GM21576 (cell line): ENCODE measurements at regions not wholly inside any gene's neighbourhood (a gene's known extent, or its start where the extent isn't known, plus 50 kb on each side); places are given as distances from the start of the nearest gene placed in this dataset.
A peak's percentile ranks its signal among the peaks of the same experiment; 100 is the strongest.
"Not testable (repeated sequence)": the region's sequence is repeated elsewhere in the genome, so short reads cannot be mapped to it uniquely, and the experiment has no call there.

Source experiments
- ATAC-seq: cut with Tn5 transposase; IDR thresholded peaks from one replicate; pipeline ENCODE4 v1.9.1; 2021; ENCODE audit warnings: mild to moderate bottlenecking, moderate library complexity; ENCODE audit not compliant: unreplicated experiment

DNA sequence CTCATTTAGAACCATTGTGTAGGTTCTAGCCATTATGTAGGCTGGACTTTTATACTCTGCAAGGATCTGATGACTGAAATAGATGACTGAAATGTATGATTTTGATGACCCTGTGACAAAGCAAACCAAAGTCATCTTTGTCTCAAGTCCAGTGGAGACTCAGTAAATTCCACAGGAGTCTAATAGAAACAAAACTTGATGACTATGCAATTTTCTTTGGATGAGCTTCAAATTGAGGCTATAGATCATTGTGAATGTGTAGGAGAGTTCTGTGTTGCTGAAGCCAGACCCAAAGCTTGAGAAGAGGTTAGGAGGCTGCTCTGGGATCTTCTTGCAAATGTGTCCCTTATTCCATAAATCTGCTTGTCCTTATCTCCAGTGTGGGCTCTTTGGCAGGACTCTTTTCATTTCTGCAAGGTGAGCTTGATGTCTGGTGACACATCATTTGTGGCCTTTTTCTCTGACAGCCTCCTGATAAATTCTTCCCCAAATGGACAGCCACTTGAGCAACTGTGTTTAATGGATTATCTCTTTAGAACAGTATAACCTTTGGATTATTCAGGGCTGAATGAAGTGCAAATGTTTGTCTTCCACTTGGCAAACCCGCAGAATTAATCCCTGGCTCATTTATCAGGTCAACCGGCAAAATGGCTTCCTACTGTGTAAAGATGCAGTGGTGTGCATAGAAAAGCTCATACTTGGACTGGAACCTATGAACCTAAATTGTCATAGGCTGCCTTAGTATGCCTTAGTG, 235.1 kb upstream of the ANKH start:
- no peak for ATAC-seq

DNA sequence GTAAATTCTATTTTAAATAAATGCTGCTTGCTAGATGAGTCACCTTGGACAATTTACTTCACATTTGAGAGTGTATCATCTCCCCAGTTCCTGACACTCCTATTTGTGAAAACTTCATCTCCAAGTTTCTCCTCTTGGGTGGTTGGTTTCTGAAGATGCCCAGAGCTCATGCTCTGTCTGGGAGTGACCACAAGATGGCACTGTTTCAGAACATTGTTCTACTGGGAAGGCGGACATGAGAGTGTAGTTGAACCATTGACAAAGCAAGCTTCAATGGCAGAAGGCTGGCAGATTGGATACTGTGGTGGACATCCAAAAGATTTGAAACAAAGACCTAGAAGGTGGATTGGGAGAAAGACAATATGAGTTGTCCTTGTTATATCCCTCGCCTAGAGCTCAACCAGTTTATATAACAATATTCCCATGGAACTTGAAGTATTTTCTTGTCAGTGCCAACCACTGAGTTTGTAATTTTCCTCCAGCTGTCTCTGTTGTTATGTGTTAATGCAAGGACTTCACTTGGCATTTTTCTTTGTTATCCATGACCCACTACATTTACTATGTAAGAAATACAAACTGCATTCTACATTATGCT, 234.3 kb upstream of the ANKH start:
- ATAC-seq: peak; percentile 92

DNA sequence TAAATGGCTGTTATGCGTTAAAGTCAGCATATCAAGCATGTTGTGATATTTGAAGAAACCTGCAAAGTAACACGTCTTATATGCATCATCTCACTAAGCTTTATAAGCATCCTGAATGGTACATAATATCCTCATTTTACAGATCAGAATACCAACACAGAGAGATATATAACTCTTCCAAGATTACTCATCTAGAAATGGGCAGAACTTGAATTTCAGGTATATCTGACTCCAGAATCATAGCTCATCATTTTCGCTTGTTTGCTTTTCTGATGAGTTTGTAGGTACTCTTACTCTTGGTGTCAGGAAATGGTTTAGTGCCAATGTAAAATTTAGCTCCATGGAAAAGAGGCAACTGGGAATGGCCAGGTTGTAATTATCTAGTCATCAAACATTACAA, 232.3 kb upstream of the ANKH start:
- no peak for ATAC-seq

DNA sequence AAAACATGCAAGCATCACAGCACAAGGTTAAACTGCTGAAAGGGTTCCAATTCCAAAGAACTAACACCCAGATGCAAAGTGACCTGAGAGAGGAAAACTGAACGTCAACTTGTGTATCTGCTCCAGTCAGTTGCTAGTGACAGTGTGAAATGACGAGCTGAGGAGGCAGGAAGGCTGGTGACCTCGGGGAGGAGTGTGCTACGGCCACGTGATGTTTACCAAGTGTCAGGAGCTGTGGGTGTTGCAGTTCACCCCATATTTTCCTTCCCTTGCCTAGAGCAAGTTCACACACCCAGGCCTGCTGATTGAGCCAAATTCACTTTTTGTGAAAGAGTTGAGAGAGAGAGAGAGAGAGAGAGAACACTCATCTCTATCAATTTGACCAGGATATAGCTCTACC, 231.6 kb upstream of the ANKH start:
- no peak for ATAC-seq

DNA sequence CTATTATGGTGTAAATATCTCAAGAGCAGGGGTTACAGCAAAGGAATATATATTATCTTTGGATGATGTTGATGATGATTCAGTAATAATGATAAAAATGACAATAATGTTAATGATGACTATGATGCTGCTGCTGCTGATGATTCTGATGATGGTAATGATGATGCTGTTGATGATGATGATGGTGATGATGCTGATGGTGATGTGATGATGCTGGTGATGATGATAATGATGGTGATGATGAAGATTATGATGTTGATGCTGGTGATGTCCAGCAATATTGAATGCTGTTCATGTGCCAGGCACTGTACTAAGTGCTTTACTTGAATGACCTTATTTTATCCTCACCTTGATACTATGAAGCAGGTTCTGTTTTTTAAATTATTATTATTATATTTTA, 226.0 kb upstream of the ANKH start:
- ATAC-seq: no peak

DNA sequence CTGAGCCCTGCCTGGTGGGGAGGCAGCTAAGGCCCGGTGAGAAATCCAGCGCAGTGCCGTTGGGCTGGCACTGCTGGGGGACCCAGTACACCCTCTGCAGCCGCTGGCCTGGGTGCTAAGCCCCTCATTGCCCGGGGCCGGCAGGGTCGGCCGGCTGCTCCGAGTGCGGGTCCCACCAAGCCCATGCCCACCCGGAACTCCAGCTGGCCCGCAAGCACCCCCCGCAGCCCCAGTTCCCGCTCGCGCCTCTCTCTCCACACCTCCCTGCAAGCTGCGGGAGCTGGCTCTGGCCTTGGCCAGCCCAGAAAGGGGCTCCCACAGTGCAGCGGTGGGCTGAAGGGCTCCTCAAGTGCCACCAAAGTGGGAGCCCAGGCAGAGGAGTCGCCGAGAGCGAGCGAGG, 225.1 kb upstream of the ANKH start:
- ATAC-seq: not testable (repeated sequence)

DNA sequence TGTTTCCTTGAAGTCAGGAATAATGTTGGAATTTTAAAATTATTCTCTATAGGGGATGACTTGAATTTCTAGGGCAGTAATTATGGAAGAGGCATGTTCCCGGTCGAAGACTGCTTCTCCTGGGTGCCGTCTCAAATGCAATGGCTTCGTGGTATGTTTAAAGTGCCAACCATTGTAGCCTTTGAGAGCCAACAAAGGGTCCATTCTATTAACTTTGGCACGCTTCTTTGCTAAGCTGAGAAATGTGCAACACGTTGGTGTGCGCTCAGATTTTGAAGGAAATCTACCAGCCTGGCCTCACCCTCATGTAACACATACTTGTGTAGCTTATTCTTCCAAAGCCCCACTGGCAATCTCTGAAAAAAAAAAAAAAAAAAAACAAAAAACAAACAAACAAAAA, 221.2 kb upstream of the ANKH start:
- ATAC-seq: no peak

DNA sequence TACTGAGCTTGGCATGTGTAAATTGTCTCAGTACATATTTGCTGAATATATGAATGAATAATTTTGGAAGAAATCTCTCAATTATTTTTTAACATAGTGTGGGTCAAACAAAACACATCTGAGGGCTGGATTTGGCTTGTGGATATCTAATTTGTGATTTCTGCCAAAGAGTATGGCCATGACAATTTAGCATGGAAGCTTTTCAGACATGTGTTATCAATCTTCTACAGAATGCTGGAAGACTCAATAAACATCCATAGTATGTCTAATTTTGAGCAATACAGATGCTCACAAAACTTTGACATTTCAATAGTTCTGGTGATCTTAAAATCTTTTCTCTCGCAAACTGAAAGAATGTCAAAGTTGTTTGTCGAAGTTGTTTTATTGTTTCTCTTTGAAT, 214.1 kb upstream of the ANKH start:
- no peak for ATAC-seq

DNA sequence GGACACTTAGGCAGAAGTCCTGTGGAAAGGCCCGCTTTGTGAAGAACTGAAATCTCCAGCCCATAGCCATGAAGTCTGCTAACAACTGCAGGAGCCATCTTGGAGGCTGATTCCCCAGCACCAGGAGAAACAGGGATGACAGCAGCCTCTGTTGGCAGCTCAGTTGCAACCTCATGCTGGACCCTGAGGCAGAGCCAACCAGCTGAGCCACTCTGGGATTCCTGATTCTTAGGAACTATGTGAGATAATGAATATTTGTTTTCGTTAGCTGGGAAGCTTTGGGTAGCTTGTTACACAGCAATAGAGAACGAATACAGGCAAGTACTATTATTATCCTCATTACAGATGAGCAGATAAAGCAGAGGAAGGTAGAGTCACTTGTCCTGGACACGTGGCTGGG, 210.5 kb upstream of the ANKH start:
- ATAC-seq: no peak

DNA sequence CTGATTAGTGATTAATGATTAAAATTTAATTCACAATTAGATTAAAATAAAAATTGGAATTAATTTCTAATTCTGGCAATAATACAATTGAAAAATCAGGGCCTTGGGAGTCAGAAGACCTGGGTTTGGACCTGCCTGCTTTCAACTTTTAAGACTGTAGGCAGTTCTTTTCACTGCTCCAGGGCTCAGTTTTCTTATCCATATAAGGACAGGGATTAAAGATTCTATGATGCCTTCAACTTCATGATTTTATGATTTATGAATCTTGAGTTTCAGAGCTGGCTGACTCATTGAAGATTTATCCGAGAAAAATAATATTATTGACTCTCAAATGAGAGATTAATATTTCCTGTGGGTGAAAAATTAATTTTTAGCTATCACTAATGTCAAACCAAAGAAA, 208.6 kb upstream of the ANKH start:
- ATAC-seq: no peak

DNA sequence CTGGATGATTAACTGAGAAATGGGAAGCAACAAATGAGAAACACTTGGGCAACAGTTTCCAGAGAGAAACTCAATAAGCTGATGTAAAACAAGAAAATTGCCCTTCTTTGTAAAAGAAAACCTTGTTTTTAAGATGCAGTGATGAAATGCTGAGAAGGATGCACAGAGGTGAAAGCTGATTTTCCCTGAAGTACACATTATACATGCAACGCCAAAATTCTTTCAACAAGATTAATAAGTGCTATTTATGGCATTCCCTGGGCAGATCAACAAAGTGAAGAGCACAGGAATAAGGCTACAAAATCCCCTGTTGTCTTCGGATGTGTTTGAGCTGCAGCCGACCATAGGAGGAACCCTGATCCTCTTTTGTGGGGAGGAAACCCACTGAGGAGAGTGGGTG, 208.0 kb upstream of the ANKH start:
- no peak for ATAC-seq

DNA sequence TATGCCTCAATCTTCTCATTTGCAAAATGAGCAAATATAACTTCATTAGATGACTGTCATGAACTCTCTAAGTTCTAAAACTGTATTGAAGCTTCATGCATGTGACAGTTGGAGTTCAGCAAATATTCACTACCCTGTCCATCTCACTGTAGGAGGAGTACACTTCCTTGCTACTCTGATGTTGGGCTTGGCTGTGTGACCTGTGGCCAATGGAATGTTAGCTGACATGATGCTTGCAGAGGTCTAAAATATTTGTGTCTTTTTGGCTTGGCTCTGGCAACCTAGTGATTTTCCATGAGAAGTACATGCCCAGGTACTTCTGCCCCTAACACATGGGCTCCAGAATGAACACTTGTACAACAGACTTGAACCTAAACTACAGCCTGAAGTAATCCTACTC, 203.1 kb upstream of the ANKH start:
- ATAC-seq: no peak

DNA sequence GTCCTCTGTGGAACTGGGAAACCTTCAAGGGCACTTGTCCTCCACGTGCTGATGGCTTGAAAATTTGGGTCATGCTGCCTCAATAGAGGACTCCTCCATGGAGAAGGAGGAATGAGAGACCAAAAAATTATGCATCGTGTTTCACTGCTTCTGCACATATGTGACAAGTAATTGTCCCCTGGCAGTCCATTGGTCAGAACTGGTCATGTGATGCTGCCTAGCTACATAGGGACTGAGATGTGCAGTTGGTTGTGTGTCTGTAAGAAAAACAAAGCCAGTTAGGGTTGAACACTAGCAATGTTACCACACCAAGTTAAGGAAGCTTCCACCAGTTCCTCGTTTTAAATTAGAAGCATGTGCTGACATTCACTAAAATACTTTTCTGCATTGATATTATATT, 201.9 kb upstream of the ANKH start:
- ATAC-seq: no peak

DNA sequence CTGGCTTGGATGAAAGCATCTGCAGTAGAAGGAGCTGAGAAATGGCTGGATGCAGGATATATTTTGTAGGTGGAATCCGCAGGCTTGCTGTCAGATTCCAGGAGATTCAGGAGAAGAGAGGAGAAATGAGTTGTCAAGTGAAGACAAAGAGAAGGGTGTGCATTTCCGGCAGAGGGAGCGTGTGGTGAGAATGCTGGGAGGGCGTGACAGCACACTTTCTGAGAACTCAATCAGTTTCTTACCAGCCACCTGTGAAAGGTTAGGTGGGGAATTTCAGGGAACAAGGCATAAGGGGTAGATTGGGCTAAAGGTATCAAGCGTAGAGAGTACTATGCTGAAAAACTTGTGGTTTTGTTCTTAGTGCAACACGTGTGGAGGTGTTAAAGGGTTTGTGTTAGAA, 199.3 kb upstream of the ANKH start:
- ATAC-seq: no peak

DNA sequence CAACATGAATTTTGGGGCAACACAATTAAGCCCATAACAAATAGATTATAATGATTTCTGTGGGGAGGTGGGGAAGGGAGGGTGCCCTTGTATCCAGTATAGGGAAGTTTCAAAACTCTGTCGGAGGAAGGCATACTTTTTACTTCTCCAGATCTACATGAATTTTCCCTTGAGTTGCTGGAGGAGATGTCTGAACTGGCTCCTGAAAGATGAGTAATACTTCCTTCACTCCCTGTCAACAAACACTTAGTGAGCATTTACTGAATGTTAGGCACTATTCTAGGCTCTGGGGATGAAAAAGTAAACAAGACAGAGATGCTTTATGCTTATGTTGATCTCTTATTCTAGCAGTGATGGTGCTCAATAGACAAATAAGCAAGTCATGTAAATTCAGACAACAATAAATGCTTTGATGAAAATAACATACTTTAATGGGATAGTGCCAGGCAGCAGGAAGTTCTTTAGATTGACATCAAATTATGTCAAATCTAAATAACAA, 197.9 kb upstream of the ANKH start:
- ATAC-seq: no peak

DNA sequence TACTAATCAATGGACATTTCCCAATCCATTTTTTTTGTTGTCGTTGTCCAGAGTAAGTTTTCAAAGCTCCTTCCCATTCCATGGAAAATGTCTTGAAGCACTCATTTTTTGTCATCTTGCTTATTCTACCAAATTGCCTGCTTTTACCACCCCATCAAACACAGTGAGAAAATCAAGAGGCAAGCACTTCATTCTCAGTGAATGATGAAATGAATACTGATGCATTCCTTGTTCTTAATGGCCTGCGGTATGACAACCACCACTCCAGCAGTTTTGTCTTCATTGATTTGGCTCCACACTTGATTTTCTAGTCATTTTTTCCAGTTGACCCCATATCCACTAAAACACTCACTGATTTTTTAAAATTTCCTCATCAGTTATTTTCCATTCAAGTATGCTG, 193.5 kb upstream of the ANKH start:
- no peak for ATAC-seq

DNA sequence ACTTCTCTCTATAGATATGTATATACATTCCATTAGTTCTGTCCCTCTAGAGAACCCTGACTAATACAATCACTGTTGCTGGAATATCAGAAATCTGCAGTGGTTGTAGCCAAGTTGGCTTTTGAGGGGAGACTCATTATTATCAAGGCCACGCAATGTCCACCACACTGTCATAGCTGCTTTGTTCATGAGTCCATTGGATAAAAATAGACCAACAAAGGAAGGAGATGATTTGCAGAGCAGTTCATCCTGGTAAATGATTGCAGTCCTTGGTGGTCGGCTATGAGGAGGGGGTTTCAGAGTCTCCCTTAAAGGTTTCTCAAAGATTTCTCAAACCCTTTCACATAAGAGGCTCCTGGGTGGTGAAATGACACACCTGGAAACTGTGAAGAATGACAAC, 192.8 kb upstream of the ANKH start:
- ATAC-seq: no peak

DNA sequence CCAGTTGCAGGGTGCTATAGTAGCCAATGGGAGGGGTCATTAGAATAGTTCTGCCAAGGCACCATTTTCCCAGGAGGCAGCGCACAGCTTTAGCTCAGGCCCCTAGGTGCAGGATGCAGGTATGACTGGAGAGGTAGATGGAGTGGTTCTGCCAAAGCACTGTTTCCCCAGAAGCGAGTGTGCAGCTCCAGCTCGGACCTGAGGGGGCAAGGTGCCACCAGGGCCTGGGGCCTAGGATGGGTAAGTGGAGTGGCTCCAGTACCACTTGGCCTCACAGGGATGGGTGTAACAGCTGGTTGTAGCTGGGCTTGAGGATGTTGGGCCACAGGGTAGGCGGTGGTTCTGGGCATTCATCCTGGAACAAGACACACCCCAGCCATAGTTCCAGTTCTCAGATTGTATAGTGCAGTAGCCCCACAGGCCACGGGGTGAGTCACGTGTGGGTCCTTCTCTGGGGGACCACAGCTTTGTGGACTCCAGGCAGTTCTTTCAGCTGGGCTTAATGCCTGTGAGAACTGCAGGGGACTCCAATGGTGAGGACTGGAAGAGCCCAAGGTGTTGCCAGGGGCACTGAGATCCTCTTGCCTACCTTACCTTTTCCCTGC, 185.5 kb upstream of the ANKH start:
- ATAC-seq: no peak

DNA sequence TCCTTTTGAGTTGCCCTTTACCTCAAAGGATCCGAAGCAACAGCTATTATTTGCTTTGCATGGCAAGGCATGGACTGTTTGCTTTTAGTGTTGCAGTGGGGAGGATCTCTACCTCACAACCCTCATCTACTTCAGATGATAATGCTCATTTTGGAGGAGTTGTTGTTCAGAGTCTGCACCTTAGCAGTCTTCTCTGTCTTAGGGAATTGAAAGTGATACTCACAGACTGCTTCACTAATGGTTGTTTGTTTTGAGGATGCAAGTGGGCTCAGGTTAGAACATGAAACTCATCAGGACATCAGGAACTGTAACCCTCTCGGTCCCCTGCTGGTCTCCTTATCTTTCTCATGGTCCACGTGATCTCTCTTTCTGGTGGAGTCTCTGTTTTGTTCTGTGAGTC, 172.9 kb upstream of the ANKH start:
- no peak for ATAC-seq

DNA sequence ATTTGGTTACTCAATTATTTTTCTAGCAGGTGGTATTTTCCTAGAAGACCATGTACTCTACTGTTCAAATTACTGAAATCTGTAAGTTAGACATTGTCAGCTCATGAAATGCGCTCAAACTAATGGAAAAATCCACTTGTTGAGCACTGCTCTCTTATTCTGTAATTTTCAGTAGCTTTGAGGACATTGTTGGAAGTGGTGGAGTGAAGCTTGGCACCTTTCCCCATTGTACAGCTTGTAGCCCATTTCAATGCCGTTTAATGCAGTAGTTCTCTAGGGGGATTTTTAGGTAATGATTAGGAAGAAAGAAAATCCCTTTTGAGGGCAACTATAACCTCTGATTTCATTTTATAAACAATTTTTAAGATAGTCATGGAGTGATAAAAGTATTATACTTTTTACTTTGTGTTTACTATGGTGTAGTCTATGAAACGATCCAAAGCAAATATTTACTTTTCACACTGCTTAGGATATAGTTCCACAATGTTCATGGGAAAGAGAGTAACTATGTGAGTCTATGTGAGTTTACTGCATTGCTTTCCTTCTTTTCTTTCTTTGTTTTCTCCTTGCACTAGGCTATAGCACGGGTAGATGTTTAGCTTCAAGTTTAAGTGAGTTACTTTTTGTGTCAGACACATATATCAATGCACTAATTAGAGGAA, 165.8 kb upstream of the ANKH start:
- ATAC-seq: no peak

DNA sequence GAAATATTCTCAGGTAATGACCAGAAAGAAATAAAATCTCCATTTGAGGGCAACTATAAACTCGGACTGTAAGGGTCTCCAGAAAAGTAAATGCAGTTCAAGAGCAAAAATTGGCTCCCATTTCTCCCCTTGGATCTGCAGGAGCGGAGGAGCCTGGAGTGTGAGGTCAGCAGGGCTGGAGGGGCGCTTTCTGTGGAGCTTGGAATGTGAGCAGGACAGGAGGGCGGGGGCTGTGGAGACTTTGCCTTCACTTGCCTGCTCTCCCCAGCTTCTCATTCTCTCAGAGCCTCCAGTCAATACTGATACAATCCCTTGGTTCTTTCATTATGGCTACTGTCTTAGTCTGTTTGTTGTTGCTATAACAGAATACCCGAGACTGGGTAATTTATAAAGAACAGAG, 162.8 kb upstream of the ANKH start:
- ATAC-seq: no peak

DNA sequence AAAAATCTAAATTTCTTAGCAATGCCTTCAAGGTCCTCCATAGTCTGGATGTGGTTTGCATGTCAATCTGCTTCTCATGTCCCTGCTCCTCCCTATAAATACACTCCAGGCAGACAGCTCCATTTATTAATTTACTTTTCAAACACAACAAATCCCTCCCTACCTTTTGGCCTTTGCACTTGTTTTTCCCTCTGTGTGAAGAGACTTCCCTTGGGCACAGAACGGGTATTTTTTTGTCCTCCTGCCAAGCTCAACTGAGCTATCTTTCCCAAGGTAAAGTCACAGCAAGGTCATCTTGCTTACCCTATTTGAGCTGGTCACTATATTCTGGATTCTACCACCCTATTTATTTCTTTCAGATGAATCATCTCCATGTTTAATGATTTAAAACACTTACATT, 159.6 kb upstream of the ANKH start:
- no peak for ATAC-seq
